ENCODE measurements at regions not wholly inside any gene's neighbourhood (a gene's known extent, or its start where the extent isn't known, plus 50 kb on each side); places are given as distances from the start of the nearest gene placed in this dataset.

GRCh38 chr3:56903231-56903782, 101.6 kb upstream of the ARHGEF3 start:
- peak overlapping the region; percentile 38 for H3K27ac Mint-ChIP-seq
- no peak for ATAC-seq
- intact Hi-C loops (cut with micrococcal nuclease): no loop called here
- H3K4me1 Mint-ChIP-seq (ENCODE audit: low read depth): peaks cover 63% of the 10 kb centered on the region
- no peak overlapping the region for H3K4me3 Mint-ChIP-seq
- TF ChIP-seq CTCF (IDR thresholded peaks at IDR 0.05): no peak
- ChIA-PET CTCF (interaction anchor here (0.7 to 2.2 kb wide), 7 partner anchors 11 to 783 kb away, joined by 3 to 9 read pairs (median 3); no protein-coding TSS in a partner anchor), POLR2A (interaction anchor here (0.6 to 1.6 kb wide), 7 partner anchors 8 to 99 kb away, joined by 3 to 7 read pairs (median 3); no protein-coding TSS in a partner anchor)
- no peaks in the 10 kb centered on the region for H3K27me3 Mint-ChIP-seq
- DNase-seq: no peak
- no peaks in the 10 kb centered on the region for H3K9me3 Mint-ChIP-seq
- peaks cover 18% of the 10 kb centered on the region for H3K36me3 Mint-ChIP-seq (ENCODE audit: low read depth)

- no peak for TF ChIP-seq CTCF (IDR thresholded peaks at IDR 0.05)
- Mint-ChIP-seq H3K27me3 (no peaks in the 10 kb centered on the region), H3K27ac (peak overlapping the region; percentile 38), H3K36me3 (ENCODE audit: low read depth) (peaks cover 16% of the 10 kb centered on the region), H3K9me3 (no peaks in the 10 kb centered on the region), H3K4me3 (no peak overlapping the region), H3K4me1 (ENCODE audit: low read depth) (peaks cover 57% of the 10 kb centered on the region)
- ChIA-PET POLR2A (interaction anchor here (0.6 to 1.6 kb wide), 9 partner anchors 8 to 83 kb away, joined by 3 to 7 read pairs (median 3); no protein-coding TSS in a partner anchor), CTCF (interaction anchor here (0.8 to 2.2 kb wide), 5 partner anchors 11 to 103 kb away, joined by 3 to 9 read pairs (median 3); no protein-coding TSS in a partner anchor)
- ATAC-seq (no peak), DNase-seq (no peak)
- intact Hi-C loops (cut with micrococcal nuclease): no loop called here
These were observed 100.9 kb upstream of the ARHGEF3 start for GRCh38 chr3:56902468-56903160.

- no peak for ATAC-seq
These were observed 99.1 kb upstream of the ARHGEF3 start for GRCh38 chr3:56900801-56901200.

GRCh38 chr3:56899851-56900250, 98.1 kb upstream of the ARHGEF3 start:
- TF ChIP-seq CTCF (IDR thresholded peaks at IDR 0.05): no peak
- Mint-ChIP-seq H3K4me1 (ENCODE audit: low read depth) (peaks cover 67% of the 10 kb centered on the region), H3K27ac (no peak overlapping the region), H3K27me3 (no peaks in the 10 kb centered on the region), H3K9me3 (no peaks in the 10 kb centered on the region), H3K36me3 (ENCODE audit: low read depth) (peaks cover 14% of the 10 kb centered on the region), H3K4me3 (no peak overlapping the region)
- ChIA-PET POLR2A (interaction anchor here (0.9 kb wide), 1 partner anchor 22 kb away, joined by 3 read pairs; no protein-coding TSS in a partner anchor), CTCF (interaction anchor here (1.0 kb wide), 1 partner anchor 96 kb away, joined by 3 read pairs; no protein-coding TSS in a partner anchor)
- DNase-seq (no peak), ATAC-seq (no peak)
- intact Hi-C loops (cut with micrococcal nuclease): no loop called here

More at GRCh38 chr3:56900801-56901200, 99.1 kb upstream of the ARHGEF3 start:
- POLR2A ChIA-PET: interaction anchor here (0.9 to 1.3 kb wide), 2 partner anchors 23 to 36 kb away, joined by 3 read pairs; no protein-coding TSS in a partner anchor
- CTCF ChIA-PET: interaction anchor here (1.0 kb wide), 1 partner anchor 95 kb away, joined by 3 read pairs; no protein-coding TSS in a partner anchor
- Mint-ChIP-seq H3K36me3 (ENCODE audit: low read depth) (peaks cover 14% of the 10 kb centered on the region), H3K27me3 (no peaks in the 10 kb centered on the region), H3K9me3 (no peaks in the 10 kb centered on the region), H3K27ac (no peak overlapping the region), H3K4me3 (no peak overlapping the region), H3K4me1 (ENCODE audit: low read depth) (peaks cover 65% of the 10 kb centered on the region)
- intact Hi-C loops (cut with micrococcal nuclease): no loop called here
- TF ChIP-seq CTCF (IDR thresholded peaks at IDR 0.05): no peak
- no peak for DNase-seq
